GM19035 (cell line): ENCODE measurements at regions not wholly inside any gene's neighbourhood (a gene's known extent, or its start where the extent isn't known, plus 50 kb on each side); places are given as distances from the start of the nearest gene placed in this dataset.

Experiments
- ATAC-seq: cut with Tn5 transposase; IDR thresholded peaks from one replicate; pipeline ENCODE4 v1.9.1; 2021; ENCODE audit not compliant: unreplicated experiment

DNA sequence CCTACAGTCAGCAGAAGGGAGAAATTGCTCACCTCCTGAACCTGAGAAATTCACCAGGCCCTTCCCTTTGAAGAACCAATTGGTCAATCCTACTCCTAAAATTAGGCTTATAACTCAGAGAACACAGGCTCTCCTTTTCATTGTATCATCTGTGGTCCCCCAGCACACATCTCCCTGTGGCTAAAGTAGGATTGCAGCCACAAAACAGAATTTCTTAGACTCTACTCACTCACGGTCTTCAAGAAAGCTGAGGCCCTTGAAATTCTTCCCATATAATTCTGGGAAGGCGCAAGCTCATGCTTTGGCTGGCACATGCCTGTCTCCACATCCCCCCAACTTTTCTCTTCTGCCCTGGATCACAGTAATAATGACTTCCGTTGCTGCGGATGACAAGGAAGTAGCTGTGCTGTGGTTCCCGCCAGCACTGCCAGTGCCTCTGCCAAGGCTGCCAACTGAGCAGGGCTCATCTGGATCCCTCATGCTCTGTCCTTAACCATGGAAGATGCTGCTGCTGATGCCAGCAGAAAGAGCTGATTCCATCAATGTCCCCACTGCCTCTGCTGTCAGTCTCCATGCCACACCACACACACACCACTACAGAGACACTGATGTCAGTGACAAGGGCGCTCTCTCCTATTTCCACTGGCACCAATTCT lies 200.6 kb upstream of the POU2AF2 start:
- ATAC-seq: no peak

DNA sequence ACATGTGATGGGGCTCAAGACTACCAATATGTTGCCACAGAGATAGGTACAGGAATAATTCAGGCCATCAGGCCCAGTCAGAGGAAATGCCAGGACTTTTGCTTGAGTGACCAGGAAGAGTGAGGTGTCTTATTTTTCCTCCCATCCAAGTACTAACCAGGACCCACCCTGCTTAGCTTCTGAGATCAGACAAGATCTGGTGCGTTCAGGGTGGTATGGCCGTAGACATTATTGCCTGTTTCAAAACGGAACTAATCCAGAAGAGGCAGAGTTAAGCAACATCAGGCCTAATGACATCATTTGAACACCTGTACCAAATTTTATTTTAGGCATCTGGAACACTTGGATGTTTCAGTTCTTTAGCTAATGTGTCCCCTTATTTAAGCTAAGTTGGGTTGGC lies 205.5 kb upstream of the POU2AF2 start:
- no peak for ATAC-seq

DNA sequence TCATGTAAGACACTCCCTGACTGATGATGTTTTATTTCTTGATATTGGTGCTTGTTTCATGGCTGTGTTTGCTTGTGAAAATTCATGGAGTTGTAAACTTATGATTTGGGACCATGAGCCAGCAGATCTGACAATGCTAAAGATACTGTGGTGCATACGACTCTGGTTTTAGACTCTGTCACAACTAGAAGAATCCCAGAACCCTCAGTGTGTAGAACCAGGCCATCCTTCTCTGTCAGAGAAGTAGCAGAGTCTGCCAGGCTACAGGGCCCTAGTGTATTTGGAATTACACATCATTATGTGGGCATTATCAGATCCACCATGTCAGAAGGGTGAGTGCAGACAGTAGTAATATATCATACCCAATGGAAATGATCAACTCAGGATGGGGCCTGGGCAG lies 209.8 kb upstream of the POU2AF2 start:
- no peak for ATAC-seq

DNA sequence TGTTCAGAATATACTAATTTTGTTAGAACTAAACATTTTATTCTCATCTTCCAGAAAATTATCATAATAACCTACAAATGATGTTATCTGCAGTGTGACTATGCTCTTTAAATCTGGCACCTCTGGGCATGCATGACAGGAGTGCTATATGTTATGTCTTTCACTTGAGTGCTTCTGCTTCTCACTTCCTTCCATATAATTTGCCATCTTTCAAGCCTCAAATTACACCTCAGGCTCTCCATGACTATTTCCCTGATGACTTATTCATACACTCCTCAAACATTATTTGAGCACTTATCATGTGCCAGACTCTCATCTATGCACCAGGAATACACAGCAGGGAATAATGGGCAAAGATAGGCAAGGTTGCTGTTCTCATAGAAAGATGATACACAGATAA lies 219.3 kb upstream of the POU2AF2 start:
- no peak for ATAC-seq

DNA sequence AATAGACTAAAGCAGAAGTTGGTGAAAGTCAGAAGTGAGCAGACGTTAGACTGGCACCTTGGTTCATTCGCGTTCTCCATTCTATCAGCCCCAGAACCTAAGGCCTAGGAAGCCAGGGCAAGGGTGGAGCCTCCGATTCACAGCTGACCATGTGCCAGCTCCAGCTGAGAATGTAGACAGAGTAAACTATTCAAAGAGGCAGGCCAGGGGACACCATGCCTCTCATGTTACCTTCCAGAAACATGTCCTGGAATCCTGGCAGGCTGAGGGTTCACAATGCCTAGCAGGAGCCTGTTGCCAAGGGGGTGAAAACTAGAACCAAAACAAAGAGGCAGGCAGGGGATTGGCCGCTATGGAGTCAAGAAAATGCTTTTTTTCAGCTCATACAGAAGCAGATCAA lies 224.4 kb upstream of the POU2AF2 start:
- no peak for ATAC-seq

DNA sequence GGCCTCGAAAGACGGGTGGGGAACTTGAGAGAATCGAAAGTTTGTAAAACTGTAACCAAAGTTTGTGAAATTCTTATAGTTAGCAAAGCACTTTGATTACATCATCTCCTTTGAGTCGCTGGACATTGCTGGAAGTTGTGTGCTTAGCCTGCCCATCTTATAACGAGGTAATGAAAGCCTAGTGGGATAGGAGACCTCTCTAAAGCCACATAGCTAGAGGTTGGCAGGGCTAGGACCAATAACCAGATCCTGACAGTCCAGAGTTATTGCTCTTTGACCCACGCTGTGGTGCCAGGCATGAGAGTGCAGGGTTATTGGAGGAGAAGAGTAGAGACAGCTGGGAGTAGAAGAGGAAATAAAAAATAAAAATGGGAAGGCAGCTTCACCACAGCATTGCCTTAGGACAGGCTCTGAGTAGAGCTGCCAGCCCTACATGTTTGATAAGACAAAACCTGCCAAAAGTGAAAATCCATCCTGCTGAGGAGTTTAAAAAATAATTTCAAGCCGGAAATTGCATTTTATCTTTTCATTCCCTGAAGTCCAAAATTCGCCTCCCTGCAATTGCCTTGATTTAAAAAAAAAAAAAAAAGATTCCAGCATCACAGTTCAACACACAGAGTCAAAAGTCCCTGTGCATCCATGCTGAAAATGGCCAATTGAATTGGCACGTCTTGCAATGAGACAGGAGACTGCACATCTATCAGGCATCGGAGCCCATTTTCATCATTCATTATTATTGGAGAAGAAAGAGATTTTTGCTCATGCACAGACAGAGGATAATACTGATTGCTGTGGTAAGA lies 225.5 kb upstream of the POU2AF2 start:
- no peak for ATAC-seq

DNA sequence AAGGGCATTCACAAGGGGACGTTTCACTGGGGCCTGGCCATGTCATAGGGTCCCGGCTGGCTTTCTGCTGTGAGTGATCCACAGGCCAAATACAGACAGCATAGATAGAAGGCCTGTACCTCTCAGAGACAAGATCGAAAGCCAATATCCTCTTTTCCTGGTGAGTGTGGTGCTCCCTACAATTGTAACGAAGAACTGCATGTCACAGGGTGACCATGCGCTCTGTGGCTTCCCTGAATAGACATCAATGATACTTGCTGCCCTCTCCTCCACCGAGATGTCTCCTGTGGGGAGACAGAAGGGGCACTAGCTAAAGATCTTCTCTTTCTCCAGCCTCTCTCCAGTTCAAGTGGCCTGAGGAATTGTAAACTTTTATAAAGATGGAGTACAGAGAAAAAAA lies 226.1 kb upstream of the POU2AF2 start:
- ATAC-seq: no peak

DNA sequence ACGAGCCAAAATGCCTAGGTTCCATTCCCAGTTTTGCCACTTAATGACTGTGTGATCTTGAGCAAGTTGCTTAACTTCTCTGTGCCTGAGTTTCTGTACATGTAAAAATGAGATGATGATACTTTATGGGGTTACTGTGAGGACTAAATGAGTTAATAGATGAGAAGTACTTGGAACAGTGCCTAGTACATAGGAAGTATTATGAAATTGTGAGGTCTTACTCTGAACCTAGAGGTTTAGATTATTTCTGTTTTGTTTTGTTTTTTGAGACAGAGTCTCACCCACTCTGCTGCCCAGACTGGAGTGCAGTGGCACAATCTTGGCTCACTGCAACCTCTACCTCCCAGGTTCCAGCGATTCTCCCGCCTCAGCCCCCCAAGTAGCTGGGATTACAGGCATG lies 227.0 kb upstream of the POU2AF2 start:
- ATAC-seq: no peak

DNA sequence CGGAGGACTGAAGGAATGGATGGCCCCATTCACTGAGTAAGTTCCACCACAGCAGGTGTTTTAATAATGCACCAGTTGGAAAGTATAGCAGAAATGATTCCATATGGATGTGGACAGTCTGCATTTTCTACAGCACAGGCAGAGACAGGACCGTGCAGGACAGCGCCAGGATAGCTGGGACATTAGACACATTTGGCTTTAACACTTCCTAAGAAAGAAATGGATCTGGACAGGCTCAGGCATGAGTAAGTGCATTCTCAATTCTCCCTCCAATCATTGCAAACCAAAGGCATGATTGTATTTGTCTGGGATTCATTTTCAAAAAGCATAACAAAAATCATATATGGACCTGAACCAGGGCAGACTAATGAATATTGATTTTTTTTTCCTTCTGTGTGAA lies 233.0 kb upstream of the POU2AF2 start:
- ATAC-seq: no peak

DNA sequence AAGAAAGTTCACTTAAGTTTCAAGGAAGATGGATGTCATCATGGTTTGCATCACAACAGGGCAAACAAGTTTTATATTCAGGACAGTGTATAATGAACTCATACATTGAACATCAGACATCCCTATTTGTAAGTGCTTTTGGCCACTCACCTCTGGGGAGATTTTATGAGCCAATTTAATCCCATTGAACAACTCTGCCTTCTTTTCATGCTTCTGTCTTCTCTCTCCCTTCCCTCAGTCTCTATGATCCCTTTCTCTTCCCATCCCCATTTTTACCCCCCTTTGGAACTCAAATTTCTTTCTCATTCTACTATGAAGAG lies 234.3 kb upstream of the POU2AF2 start:
- ATAC-seq: no peak

DNA sequence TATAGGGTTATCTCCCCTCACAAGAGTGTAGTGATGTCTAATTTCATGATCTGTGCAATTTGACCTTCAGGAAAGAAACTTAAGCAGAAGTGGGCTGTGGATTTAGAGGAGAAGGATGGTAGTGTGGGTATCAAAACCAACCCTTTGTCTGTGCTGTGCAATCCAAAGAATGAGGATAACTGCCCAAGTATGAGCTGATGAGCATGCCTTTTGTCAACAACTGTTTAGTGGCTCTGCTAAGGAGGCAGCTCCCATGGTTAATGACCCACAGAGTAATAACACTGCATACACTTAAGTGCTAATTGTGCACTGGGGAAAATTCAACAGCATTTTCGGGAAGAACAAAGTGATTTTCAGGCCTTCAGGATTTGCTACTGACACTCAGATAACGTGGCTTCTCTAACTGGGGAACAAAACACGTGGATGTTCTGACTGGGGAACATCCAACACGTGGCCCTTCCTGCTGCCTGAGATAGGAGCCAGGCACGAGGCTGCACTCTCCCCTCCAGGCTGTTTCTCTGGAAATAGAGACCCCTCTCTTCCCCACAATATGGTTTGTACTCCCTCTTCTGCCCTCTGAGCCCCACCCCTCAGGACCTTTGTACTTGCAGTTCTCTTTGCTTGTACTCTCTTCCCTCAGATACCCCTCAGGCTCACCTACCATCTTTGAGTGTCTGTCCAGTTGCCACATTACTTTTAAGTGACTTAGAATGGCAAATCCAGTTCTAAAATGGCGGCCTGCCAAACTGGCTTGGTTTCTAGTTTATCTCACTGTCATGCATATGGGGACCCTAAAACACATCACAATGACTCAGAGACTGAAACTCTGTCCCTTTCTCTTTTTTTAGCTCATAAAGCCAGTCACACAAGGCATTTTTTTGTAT lies 234.9 kb upstream of the POU2AF2 start:
- no peak for ATAC-seq

DNA sequence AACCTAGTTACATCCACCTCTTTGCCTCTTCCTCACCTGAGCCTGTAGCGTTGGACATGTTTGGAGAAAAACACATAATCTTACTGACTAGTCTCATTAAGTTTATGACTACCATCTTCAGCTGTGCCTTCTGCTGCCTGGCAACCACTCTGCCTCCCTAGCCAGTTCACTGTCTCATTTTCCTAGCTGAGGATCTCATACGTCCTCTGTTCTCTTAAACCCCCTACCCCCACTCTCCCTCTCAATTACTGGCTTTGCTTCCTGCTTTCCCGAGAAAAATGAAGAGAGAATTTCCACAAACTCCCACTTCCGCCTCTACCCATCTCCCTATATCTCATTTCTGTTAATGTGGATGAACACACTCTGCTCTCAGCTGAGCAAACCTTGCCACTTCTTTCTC lies 239.3 kb upstream of the POU2AF2 start:
- no peak for ATAC-seq

DNA sequence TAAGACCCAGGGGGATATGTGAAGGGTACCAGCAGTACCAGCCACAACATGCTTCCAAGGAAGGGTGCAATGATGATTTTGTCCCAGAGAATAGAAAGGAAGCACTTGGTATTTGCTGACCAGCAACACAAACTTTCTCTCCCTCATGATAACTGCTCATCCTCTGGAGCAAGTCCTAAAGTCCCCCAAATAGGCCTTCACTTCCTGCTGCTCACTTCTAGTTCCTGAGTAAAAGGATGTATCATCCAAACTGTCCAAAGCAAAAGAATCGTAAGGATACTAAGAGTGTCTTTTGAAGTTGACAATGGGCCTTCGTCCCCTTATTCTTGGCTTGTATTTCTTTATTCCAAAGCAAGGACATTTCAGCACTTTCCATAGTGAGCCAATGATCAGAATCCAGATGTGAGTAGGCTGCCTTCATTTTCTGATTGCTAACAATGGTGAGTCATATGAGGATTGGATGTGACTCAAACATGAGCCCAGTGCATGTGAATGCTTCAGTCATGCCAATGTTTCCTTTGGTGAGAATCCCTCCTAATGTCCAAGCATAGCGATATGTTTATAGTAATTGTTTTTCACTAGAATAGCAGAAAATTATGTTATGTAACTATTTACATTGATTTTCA lies 243.4 kb upstream of the POU2AF2 start:
- ATAC-seq: no peak

DNA sequence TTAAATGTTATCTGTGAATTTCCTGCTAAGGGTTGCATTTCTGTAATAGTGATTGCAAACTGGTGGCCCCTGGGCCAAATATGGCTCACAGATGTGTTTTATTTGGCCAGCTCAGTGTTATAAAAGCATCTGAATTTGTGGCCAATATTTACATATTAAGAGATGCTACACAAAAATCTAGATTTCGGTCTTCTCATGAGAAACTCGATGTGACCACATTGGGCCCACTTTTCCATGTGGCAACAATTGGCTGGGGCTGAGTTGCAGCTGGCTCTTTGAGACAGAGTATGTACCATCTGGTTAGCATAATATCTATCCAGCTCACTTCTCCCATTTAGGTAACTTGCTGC lies 244.5 kb upstream of the POU2AF2 start:
- ATAC-seq: no peak

DNA sequence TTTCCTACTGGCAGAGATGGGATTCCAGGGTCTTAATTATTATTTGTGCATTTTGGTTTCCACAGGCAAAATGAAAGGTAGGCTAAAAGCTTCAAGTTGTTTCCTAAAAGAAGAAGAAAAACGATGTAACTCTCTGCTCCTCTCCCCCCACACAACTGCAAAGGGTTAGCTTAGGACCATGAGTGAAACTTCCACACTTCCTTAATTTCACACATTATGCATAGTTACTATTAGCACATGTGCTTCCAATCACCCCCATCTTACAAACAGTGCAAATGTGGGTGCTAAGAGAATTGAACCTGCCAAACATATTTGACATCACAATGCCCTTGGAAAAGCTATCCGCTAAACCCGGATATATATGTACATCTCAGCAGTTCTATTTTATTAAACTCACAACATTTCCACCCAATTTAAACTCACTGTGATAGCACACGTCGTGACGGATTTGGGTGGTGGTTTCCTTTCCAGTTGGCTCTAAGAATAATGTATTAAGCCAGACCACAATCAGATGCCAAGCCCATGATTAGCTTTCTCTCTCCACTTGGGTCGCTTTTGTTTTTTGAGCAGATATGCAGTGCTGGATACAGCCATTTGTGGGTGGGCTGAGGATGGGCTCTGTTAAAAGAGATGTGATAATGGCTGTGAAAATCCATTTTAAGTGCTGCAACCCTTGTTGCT lies 245.0 kb upstream of the POU2AF2 start:
- no peak for ATAC-seq

DNA sequence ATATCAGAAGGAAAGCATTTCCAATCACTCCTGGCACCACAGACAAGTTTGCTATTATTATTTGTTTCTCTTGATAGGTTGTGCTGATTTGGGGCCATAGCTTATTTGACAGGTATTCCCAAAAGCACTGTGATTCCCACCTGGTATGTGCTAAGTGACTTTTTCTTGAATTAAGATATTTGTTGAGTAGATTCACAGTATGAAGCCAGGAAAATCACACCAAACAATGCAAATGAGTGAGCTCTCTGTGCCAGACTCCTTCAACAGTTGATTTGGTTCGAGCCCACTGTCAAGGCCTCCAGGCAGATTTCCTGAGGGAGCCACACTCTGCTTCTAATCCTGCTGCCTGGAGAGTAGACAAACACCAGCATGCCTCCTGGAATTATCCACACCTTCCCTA lies 253.0 kb upstream of the POU2AF2 start:
- no peak for ATAC-seq

DNA sequence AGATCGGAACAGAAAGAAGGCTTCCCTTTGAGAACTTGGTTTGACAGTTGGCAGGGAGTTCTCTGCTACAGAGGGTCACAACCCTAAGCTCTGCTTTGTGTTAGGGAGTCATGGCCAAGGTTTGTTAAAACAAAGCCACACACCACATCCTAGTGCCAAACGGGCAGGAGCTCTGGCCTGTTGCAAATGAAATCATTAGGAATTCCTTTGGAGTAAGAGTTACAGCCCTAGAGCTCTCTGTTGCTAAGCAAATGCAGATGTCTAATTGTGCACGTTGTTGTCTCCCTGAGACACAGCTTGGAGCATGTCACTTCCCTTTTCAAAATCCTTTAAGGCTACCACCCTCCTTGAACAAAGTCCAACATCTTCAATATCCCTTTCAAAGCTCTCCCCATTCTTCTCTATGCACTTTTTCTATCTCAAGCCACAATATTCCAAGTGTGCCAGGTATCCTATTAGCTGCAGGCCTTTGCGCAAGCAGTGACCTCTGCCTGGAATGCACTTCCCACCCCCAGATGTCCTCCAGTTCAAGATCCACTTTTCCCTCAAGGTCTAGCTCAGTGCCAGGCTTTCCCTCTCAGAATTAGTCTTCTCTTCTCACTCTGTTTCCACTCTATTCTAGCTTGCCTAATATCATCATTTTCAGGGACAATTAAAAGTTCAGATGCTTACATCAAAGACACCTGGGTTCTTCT lies 253.7 kb upstream of the POU2AF2 start:
- no peak for ATAC-seq

DNA sequence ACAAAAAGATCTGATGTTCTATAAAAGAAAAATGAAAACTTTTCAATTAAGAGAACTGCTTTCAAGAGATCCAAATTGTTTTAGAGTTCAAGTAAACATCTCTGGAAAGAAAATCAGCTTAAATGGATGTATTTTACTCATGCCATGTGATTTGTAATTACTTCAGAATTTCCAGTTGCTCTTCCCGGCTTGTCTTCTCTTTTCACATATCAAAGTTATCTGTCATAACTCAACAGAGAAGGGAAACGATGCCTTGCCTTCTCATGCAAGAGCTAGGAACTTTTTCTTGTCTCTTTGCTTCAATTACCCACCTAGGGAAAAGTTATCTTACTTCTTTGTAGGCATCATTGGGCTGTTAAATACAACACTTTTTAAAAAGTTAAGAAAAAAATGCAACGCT lies 255.2 kb upstream of the POU2AF2 start:
- no peak for ATAC-seq

DNA sequence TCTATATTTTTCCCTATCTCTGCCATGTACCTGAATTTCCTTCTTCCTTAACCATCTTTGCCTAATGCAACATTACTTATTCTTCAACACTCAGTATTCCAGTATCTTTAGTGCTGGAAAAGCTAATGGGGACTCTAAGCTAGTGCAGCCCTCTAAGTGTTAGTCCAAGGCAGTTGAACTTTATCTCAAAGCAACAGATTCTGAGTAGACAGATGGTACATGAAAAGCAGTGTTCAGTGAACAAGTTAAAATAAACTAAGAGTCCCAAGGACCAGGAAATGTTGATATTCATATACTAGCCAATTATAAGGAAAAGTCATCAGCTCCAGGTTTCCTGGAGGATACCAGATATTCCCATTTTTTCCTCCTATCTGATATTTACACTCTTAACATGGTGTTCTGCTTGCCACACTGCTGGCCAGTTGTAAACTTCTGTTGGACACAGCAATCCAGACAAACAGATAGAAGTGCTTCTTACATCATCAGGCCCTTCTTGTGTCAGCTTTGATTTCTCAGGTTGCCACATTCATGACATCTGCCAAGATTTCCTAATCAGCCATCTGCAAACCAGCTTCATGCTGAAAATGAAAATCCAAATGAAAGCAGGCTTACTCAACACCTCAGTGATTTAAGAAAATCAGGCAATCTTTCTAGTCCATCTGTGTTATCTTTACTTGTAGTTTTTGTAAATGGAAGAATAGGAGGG lies 255.9 kb upstream of the POU2AF2 start:
- no peak for ATAC-seq

DNA sequence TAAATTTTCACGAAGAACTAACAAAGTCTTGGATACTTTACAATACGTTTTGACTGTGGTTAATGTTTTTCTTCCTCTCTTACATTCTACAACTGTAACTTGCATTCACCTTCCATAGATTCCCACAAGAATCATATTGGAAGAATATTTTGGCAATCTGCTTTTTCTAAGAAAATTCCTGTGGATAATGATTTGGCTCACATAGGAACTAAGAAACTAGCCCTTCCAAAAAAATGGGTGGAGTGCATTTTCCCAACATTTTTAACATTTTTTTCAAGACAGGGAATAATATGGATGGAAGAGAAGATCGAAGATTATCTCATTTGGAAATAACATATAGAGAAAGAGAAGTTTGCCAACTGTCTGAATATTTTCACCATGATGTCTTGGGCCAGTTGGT lies 256.9 kb upstream of the POU2AF2 start:
- no peak for ATAC-seq
